Suprapubic skin (tissue), 4 donors: ENCODE measurements at regions not wholly inside any gene's neighbourhood (a gene's known extent, or its start where the extent isn't known, plus 50 kb on each side); places are given as distances from the start of the nearest gene placed in this dataset.

Experiments used
- EP300 ChIP-seq: sonication (generic); formaldehyde crosslinking; IDR thresholded peaks from one replicate; pipeline ENCODE4 v1.6.1; 2017; ENCODE audit warnings: antibody characterized with exemption
- POLR2A ChIP-seq, 2 donors: fragments of 450-650 bp; IDR thresholded peaks; one replicate each; pipeline ENCODE4 v1.6.1; 2017; ENCODE audit warnings: antibody characterized with exemption in 2 of 2, mild to moderate bottlenecking in 2 of 2, moderate library complexity in 2 of 2
- POLR2AphosphoS5 ChIP-seq, 3 donors: sonication (generic); formaldehyde crosslinking; IDR thresholded peaks; one replicate each; pipeline ENCODE4 v1.6.1; 2017; ENCODE audit warnings: antibody characterized with exemption in 3 of 3
- TF ChIP-seq, protein P1 (sequence below), 2 donors: fragments of 200-600 bp in 1 of 2; fragments of 450-650 bp in 1 of 2; sonication (generic) in 1 of 2; IDR thresholded peaks; one replicate each; pipeline ENCODE4 v1.5.1; 2016 to 2019; ENCODE audit warnings: antibody characterized with exemption in 2 of 2, mild to moderate bottlenecking in 1 of 2, moderate library complexity in 1 of 2

- TF ChIP-seq, protein P1, sequence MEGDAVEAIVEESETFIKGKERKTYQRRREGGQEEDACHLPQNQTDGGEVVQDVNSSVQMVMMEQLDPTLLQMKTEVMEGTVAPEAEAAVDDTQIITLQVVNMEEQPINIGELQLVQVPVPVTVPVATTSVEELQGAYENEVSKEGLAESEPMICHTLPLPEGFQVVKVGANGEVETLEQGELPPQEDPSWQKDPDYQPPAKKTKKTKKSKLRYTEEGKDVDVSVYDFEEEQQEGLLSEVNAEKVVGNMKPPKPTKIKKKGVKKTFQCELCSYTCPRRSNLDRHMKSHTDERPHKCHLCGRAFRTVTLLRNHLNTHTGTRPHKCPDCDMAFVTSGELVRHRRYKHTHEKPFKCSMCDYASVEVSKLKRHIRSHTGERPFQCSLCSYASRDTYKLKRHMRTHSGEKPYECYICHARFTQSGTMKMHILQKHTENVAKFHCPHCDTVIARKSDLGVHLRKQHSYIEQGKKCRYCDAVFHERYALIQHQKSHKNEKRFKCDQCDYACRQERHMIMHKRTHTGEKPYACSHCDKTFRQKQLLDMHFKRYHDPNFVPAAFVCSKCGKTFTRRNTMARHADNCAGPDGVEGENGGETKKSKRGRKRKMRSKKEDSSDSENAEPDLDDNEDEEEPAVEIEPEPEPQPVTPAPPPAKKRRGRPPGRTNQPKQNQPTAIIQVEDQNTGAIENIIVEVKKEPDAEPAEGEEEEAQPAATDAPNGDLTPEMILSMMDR (IDR thresholded peaks at IDR 0.05) = no peak
- TF ChIP-seq EP300 = no peak
- no peak for TF ChIP-seq POLR2A (IDR thresholded peaks at IDR 0.05)
- no peak for TF ChIP-seq POLR2AphosphoS5 (IDR thresholded peaks at IDR 0.05)
Measured at GRCh38 chr15:25072857-25073476, 118.2 kb downstream of the SNRPN start.
